GM18951 (cell line): ENCODE measurements at regions not wholly inside any gene's neighbourhood (a gene's known extent, or its start where the extent isn't known, plus 50 kb on each side); places are given as distances from the start of the nearest gene placed in this dataset.

Experiments
- POLR2A ChIP-seq: IDR thresholded peaks from 4 replicates; pipeline ENCODE4 v1.6.1; 2011; ENCODE audit warnings: mild to moderate bottlenecking; ENCODE audit not compliant: insufficient read length, insufficient read depth; ENCODE audit errors: extremely low read depth
- in situ Hi-C: fragments of 300-500 bp; cut with MboI; formaldehyde crosslinking; loops from one replicate; pipeline ENCODE4 v1.12.0; 2022; ENCODE audit warnings: low sequenced_read_pairs, mixed read lengths, inconsistent platforms; ENCODE audit not compliant: unreplicated experiment

GRCh38 chr15:69629631-69630161 lies 177.1 kb downstream of the RPLP1 start:
- in situ Hi-C loops: no loop called here
- no peak for TF ChIP-seq POLR2A

DNA sequence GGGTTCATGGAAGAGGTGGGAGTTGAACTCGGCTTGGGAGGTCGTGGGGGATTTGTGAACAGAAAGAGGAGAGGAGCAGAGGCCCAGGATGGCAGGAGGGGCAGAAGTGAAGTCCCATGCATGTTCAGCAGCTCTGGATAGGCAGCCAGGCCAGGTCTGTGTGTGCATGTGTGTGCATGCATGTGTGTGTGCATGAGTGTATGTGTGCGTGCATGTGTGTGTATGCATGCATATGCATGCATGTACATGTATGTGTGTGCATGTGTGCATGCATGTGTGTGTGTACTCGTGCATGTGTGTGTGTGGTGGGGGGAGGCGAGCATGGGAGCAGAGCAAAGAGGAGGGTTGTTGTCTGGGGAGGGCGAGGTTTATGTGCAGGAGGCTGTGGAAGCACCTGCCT lies 178.4 kb downstream of the RPLP1 start:
- in situ Hi-C loops: no loop called here
- no peak for TF ChIP-seq POLR2A

DNA sequence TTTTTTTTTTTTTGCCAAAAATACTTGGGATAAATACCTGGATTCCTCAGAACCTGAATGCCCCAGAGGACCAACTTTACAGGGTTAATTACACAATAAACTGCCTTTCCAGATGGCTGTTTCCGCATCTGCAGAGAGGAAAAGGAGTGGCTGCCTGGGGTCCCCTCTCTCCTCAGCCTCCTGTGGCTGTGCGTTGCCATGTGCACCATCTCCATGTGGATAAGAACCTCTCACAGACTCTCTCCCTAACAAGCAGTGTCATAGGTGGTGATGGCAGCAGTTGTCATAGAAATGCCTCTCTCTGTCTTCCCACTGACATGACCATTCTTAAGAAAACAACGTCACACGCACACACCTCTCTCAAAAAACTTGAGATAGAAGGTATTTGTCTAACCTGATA lies 179.4 kb downstream of the RPLP1 start:
- no peak for TF ChIP-seq POLR2A
- in situ Hi-C loops: no loop called here

DNA sequence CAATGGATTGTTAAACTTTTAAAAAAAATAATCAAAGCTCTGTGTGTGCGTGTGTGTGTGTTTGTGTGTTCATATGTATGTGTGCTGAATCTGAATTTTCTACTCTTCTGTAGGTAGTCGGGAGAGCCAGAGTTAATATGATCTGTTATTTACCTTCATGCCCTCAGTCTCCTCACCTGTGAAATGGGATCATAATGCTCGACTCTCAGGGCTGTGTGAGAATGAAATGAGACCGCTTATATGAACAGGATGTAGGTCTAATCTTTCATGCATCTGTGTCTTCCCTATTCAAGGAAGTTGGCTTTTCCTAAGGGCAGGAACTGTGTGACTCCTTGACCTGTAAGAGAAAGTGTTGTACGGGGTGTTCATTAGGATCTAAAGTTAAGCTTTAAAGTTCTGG lies 182.2 kb downstream of the RPLP1 start:
- in situ Hi-C loops: no loop called here
- no peak for TF ChIP-seq POLR2A

DNA sequence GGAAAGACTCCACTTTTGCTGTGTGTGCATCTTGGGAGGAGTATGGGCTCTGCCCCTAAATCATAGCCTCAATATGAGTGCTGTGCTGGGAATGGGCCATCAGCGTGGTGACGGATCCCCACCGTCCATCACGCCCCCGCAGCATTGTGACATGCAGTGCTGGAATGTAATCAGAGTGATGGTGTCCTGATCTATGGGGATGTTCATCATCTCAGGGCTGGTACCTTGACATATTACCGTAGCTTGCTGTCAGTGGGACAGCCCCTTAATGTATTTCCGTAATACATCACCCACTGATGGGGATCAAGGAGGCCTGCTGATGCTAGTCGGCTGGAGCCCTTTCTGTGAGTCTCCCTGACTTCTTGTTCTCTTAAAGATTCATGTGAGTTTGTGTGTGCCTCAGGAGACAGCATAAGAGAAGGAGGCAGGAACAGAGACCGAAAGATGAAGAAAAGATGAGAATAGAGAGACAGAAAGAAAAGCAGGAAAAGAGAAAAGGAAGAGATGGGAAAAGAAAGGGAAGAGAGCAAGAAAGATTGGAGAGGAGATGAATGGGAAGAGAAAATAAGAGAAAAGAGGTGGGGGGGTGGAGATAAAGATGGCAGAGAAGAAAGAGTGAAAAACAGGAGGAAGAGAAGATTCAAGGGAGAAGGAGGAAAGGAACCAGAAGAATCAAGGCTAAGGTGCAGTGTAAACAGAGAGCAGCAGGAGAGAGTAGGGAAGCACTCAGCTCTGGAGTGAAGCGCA lies 183.7 kb downstream of the RPLP1 start:
- no peak for TF ChIP-seq POLR2A
- in situ Hi-C loops: no loop called here

DNA sequence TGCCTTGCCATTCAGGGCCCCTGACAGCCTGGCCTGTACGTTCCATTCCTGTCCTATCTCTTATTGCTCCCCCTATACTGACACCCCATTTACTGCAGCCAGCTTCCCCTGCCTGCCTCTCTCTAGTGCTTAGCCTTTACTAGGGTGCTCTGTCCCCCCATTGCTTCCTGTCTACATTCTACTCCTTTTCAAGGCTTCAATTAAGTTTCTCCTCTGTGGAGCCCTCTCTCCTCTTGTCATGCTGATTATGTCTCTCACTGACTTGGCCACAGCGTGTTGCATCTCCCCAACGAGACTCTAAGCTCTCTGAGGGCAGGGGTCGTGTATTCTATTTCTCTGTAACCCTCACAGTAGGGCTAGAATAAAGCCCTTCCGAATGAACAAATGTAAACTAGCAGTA lies 185.2 kb downstream of the RPLP1 start:
- no peak for TF ChIP-seq POLR2A
- in situ Hi-C loops: no loop called here

- TF ChIP-seq POLR2A: no peak
- in situ Hi-C loops: no loop called here
Measured at GRCh38 chr15:69643476-69643875, 190.9 kb downstream of the RPLP1 start.

GRCh38 chr15:69643971-69644370 lies 191.4 kb downstream of the RPLP1 start:
- no peak for TF ChIP-seq POLR2A
- in situ Hi-C loops: no loop called here

- in situ Hi-C loops: no loop called here
- no peak for TF ChIP-seq POLR2A
Measured at GRCh38 chr15:69644876-69645275, 192.3 kb downstream of the RPLP1 start.

GRCh38 chr15:69647142-69647513 lies 194.5 kb downstream of the RPLP1 start:
- in situ Hi-C loops: no loop called here
- TF ChIP-seq POLR2A: no peak

DNA sequence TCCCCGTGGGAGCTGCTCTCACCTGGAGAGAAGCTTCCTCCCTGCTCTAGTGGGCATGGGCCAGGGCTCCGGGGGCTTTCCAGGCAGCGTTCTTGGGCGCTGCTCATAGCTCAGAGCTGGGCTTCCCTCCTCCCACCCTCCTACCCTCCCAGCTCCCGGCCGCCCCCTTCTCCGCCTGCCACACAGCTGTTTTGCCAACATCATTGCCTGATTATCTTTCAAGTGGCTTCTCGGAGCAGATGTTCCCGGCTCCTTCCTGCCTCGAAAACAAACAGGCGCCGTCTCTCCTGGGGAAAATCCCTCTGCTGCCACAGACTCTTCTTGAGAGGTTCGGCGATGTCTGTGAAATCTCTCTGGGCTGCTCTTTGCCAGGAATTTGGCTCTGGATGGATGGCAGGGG lies 195.6 kb downstream of the RPLP1 start:
- no peak for TF ChIP-seq POLR2A
- in situ Hi-C loops: no loop called here

GRCh38 chr15:69648775-69649735 lies 196.4 kb downstream of the RPLP1 start:
- TF ChIP-seq POLR2A: no peak
- in situ Hi-C loops: no loop called here

DNA sequence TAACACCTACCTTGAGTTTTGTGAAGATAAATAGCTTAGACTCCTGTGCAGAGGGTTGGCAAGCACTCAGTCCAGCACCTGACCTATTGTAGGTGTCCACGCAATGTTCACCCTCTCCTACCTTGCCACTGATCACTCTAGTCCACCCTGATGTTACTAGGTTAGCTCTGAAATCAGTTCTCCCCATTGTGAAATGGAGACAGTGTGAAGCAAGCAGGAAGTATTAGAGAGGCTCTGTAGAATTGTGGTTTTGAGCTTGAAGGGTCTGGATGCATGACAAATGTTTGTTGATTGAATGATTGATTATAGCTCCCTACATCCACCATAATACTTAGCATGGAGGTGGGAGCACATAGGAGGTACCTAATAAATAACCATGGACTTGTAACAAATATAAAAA lies 199.7 kb downstream of the RPLP1 start:
- in situ Hi-C loops: no loop called here
- no peak for TF ChIP-seq POLR2A
